ENCODE measurements at regions not wholly inside any gene's neighbourhood (a gene's known extent, or its start where the extent isn't known, plus 50 kb on each side); places are given as distances from the start of the nearest gene placed in this dataset.

DNA sequence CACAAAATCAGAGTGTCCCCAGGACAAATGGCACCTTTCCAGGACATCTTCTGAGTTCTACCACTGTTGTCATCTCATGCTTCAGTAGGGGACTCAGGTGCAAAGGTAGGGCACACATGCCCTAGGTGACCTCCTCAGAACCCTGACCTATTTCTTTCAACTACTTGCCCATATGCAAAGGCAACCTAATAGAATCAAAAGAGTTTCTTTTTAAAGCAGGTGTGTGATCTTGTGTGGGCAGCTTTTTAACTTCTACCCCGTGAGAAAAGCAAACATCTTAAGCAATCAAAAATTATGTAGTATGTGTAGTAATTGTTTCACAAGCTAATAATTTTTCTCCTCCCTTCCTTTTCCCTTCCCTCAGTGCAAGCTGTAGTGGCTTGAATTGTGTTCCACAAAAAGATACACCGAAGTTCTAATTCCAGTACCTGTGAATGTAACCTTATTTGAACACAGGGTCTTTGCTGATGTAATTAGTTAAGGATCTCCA, 333.1 kb downstream of the RND3 start:
- intact Hi-C loops (cut with DNase I; ENCODE audit: low total_unique reads) = no loop called here
- no peak for DNase-seq
- Histone ChIP-seq H3K36me3 (ENCODE audit: low read depth, missing control alignments) (no peaks in the 10 kb centered on the region), H3K27ac (no peak overlapping the region), H3K4me1 (no peaks in the 10 kb centered on the region), H3K27me3 (no peaks in the 10 kb centered on the region), H3K9me3 (no peaks in the 10 kb centered on the region), H3K4me3 (no peak overlapping the region)
- WGBS, 2 donors = 60 to 79% methylated on average over 2 of the region's 2 CpGs
- TF ChIP-seq, protein P1, sequence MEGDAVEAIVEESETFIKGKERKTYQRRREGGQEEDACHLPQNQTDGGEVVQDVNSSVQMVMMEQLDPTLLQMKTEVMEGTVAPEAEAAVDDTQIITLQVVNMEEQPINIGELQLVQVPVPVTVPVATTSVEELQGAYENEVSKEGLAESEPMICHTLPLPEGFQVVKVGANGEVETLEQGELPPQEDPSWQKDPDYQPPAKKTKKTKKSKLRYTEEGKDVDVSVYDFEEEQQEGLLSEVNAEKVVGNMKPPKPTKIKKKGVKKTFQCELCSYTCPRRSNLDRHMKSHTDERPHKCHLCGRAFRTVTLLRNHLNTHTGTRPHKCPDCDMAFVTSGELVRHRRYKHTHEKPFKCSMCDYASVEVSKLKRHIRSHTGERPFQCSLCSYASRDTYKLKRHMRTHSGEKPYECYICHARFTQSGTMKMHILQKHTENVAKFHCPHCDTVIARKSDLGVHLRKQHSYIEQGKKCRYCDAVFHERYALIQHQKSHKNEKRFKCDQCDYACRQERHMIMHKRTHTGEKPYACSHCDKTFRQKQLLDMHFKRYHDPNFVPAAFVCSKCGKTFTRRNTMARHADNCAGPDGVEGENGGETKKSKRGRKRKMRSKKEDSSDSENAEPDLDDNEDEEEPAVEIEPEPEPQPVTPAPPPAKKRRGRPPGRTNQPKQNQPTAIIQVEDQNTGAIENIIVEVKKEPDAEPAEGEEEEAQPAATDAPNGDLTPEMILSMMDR (IDR thresholded peaks at IDR 0.05) = no peak
- no peak for TF ChIP-seq POLR2A (IDR thresholded peaks at IDR 0.05)

- no peaks in the 10 kb centered on the region for H3K9me3 ChIP-seq
- TF ChIP-seq POLR2A (IDR thresholded peaks at IDR 0.05) = no peak
- TF ChIP-seq, protein P1 (IDR thresholded peaks at IDR 0.05) = no peak
- no peaks in the 10 kb centered on the region for H3K4me1 ChIP-seq
- no peaks in the 10 kb centered on the region for H3K27me3 ChIP-seq
- H3K27ac ChIP-seq = no peak overlapping the region
- no peak overlapping the region for H3K4me3 ChIP-seq
- 83 to 91% methylated on average over 2 of the region's 2 CpGs for WGBS, 2 donors
- no peaks in the 10 kb centered on the region for H3K36me3 ChIP-seq (ENCODE audit: low read depth, missing control alignments)
- intact Hi-C loops (cut with DNase I; ENCODE audit: low total_unique reads) = no loop called here
- DNase-seq = no peak
Observed at GRCh38 chr2:150153646-150154307, 333.7 kb downstream of the RND3 start.

GRCh38 chr2:150152230-150152629, 335.2 kb downstream of the RND3 start:
- intact Hi-C loops (cut with DNase I; ENCODE audit: low total_unique reads) = no loop called here
- TF ChIP-seq, protein P1 (IDR thresholded peaks at IDR 0.05) = no peak
- no peak for TF ChIP-seq POLR2A (IDR thresholded peaks at IDR 0.05)
- Histone ChIP-seq H3K36me3 (ENCODE audit: low read depth, missing control alignments) (no peaks in the 10 kb centered on the region), H3K4me1 (no peaks in the 10 kb centered on the region), H3K27ac (no peak overlapping the region), H3K9me3 (no peaks in the 10 kb centered on the region), H3K4me3 (no peak overlapping the region), H3K27me3 (no peaks in the 10 kb centered on the region)
- WGBS, 2 donors = 74 to 95% methylated on average over 2 of the region's 2 CpGs
- DNase-seq = no peak

GRCh38 chr2:150150144-150150543, 337.3 kb downstream of the RND3 start:
- Histone ChIP-seq H3K4me1 (no peaks in the 10 kb centered on the region), H3K36me3 (ENCODE audit: low read depth, missing control alignments) (no peaks in the 10 kb centered on the region), H3K9me3 (no peaks in the 10 kb centered on the region), H3K27me3 (no peaks in the 10 kb centered on the region), H3K4me3 (no peak overlapping the region), H3K27ac (no peak overlapping the region)
- no peak for TF ChIP-seq POLR2A (IDR thresholded peaks at IDR 0.05)
- TF ChIP-seq, protein P1 (IDR thresholded peaks at IDR 0.05) = no peak
- DNase-seq = no peak
- intact Hi-C loops (cut with DNase I; ENCODE audit: low total_unique reads) = no loop called here
- 39 to 42% methylated on average over 2 of the region's 2 CpGs for WGBS, 2 donors
